Activated CD8-positive, alpha-beta memory T cell treated with anti-CD3 and anti-CD28 coated beads, Interleukin-2, amount 50 U/mL, for 4 hours (primary cell): ENCODE measurements at regions not wholly inside any gene's neighbourhood (a gene's known extent, or its start where the extent isn't known, plus 50 kb on each side); places are given as distances from the start of the nearest gene placed in this dataset.

Experiments
- DNase-seq: peaks from one replicate; pipeline ENCODE4 v3.0.0-alpha.2; 2020

- DNase-seq, result no peak
Measured at GRCh38 chr2:219772103-219772635, 144.7 kb downstream of the SLC4A3 start.

DNA sequence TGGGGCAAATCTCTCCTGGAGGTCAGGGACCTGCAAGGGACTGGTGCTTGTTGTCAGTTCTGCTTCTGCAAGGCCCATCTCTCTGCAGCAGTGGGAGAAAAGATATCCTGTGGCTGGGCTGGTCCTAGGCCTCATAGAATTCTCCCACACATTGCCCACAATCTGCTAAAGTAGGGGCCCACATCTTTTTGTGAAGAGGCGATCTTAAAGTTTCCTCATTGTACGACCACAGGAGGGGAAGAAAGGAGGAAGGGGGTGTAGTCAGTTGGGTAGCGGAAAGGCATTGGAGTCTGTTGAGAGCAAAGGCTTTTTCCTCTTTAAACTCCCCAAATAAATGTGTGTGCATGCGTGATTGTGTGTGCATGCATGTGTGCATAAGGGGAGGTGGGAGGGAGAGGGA is 145.3 kb downstream of the SLC4A3 start:
- no peak for DNase-seq

DNA sequence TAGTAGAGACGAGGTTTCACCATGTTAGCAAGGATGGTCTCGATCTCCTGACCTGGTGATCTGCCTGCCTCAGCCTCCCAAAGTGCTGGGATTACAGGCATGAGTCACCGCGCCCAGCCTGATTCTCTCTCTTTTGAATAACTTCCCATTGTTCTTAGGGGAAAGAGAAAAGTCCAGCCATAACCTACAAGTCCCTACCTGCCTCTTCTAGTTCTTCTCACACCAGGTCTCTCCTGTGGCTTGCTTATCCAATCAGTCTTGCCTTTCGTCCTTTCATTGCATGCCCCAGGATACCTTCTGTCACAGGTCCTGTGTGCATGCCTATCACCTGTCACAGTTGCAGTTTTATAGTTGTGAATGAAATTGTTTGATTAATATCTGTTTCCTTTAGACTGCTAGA is 148.1 kb downstream of the SLC4A3 start:
- no peak for DNase-seq

- DNase-seq, result no peak
Measured at GRCh38 chr2:219777388-219777787, 150.0 kb downstream of the SLC4A3 start.

- no peak for DNase-seq
Measured at GRCh38 chr2:219778189-219778588, 150.8 kb downstream of the SLC4A3 start.

DNA sequence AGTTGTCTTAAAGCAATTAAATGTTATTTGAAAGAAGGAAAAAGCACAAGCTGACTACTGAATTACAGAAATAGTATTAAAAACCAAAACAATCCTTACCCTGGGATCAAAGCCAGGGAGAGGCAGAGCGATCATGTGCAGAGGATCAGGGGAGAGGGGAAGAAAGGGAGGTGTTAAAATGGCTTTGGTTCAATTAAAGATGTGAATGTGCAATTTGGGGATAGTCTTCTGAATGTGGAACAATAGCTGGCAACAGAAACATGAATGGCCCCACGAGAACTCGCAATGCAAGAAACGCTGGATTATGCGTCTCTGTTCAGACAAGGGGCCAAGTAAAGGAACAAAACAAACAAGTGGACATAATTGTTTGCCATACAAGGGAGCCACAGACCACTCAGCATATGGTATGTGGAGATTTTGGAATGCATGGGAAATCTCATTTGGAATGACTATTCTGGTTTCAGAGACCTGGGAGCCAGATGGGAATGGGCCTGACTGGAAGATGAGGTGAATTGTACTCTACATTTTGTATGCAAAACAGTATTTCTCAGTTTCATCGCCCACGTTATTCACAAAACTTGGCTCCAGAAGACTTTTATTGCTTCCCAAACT is 155.4 kb downstream of the SLC4A3 start:
- no peak for DNase-seq

DNA sequence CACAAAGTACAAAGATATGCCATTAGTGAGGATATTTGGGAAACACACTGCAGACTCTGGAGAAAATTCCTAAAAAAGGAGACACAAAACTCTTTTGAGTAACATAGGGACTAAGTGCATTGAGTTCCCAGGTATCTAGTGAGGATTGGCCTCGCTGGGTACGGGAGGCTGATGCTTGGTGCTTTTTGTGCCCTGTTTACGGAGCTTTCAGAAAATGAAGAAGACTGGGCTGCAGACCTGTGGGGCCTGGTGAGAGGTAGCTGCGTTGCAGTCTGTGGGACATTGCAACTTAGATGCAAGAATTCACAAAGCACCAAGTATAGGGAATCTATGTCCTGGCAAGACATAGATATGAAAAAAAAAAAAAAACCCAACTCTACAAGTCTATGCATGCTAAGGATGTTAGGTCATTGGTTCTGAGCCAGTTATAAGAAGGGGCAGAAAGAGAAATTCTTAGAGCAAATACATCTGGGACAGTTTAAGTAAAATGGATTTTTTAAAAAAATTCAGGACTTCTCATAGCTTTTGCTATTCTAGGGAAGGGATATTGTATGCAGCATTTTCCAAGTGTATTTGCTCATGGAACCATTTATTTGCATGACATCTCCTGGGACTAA is 156.0 kb downstream of the SLC4A3 start:
- DNase-seq, result no peak

DNA sequence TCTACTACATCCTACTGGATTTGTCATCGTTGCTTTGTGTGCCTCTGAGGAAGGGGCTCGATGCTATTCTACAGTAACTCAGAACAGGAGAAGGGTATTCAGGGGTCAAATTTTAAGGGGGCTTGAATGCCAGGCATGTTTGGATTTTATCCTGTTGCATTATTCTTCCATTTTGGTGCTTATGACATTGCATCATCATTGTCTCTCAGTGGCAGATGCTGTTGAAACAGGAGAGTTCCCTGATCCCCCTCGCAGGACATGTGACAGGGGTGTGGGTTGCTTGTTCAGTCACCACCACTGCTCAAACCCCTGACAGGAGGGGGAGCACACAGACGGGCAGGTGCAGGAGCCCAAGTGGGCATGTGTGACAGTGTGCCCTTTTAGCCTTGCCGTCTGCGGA is 156.7 kb downstream of the SLC4A3 start:
- DNase-seq, result no peak

- no peak for DNase-seq
Measured at GRCh38 chr2:219789476-219789875, 162.0 kb downstream of the SLC4A3 start.

DNA sequence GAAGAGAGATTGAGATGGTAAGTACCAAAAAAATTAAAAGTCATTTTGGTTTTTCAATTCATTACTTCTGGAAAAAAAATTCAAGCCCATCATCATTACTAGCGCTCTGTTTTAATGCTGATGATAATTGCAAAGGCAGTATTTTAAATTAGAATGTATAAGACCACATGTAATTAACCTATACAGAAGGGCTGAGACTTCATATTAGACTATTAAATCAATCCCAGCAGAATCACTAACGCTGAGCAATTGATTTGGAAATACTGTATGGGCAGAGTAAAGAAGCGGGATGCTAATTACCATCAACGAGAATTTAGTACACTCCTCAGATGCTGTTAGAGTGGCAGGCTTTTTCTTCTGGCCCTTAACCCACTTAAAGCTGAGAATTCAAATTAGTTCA is 165.0 kb downstream of the SLC4A3 start:
- no peak for DNase-seq

DNA sequence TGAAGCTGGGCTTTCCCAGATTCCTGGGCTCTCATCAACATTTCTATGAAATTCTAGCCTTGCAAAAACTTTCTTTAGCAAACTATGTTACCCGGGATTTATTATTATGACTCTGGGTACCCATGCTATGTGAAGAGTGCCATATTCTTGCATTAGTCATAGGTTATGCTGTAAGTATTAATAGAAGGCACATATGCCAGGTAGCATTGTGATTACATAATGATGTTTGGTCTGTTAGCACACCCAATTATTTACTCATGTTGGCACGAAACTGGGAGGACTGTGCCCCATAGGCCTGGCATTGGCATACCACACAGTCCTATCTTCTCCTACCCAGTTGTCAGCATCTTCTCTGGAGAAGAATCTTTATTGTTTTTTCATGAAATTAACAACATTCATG is 171.0 kb downstream of the SLC4A3 start:
- DNase-seq, result no peak

GRCh38 chr2:219803294-219803693 is 175.9 kb downstream of the SLC4A3 start:
- DNase-seq, result no peak

GRCh38 chr2:219810895-219811294 is 183.5 kb downstream of the SLC4A3 start:
- DNase-seq, result no peak

DNA sequence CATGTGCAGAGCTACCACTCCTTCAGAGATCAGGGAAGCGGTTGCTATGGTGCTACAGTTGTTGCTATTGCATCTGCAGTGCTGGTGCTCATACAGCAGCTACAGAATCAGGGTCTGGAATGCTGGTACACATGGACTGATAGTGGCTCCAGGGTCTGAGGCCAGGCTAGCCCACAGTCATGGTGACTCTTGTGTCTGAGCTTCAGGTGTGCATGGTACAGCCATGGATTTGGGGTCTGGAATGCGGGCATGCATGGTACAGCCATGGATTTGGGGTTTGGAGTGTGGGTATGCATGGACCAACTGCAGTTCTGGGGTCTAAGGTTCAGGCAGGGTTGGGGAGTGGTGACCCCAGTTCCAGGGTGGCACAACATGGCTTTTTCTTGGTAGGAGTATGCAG is 185.2 kb downstream of the SLC4A3 start:
- DNase-seq, result no peak

DNA sequence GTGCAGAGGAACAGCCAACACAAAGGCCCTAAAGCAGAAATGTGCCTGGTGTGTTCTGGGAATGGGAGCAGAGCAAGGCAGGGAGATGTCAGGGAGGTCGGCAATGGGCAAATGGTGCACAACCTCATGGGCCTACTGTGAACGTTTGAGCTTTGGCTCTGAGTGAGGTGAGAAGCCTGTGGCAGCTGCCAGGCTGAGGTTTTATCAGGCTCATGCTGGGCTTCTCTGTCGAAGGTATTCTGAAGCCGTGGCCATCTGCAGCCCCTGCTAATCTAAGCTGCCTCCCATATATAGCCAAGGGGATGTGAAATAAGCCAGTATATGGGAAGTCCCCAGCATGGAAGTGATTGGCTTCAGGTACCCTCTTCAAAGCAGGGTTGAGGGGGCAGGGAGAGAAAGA is 193.3 kb downstream of the SLC4A3 start:
- DNase-seq, result no peak

GRCh38 chr2:219823574-219823973 is 196.1 kb downstream of the SLC4A3 start:
- DNase-seq, result no peak

GRCh38 chr2:219824996-219825395 is 197.6 kb downstream of the SLC4A3 start:
- DNase-seq, result no peak

GRCh38 chr2:219828127-219828526 is 200.7 kb downstream of the SLC4A3 start:
- DNase-seq, result no peak

GRCh38 chr2:219829667-219830352 is 202.4 kb downstream of the SLC4A3 start:
- DNase-seq, result no peak

DNA sequence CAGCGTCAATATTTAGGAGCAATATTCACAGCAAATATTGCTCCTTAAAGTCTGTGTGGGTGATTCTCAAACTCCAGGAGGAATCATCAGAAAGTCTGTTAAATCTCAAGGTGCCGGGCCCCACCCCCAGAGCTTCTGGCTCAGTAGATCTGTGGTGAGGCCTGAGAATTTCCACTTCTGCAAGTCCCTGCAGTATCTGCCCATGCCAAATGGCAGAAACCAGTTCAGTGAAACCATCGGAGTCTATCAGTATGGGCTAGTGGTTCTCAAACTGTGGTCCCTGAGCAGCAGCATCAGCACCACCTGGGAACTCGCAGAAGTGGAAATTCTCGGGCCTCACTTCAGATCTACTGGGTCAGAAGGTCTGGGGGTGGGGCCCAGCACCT is 202.9 kb downstream of the SLC4A3 start:
- no peak for DNase-seq

GRCh38 chr2:219831957-219832356 is 204.5 kb downstream of the SLC4A3 start:
- DNase-seq, result no peak

GRCh38 chr2:219832904-219833303 is 205.5 kb downstream of the SLC4A3 start:
- no peak for DNase-seq

- no peak for DNase-seq
Measured at GRCh38 chr2:219835493-219835892, 208.1 kb downstream of the SLC4A3 start.

DNA sequence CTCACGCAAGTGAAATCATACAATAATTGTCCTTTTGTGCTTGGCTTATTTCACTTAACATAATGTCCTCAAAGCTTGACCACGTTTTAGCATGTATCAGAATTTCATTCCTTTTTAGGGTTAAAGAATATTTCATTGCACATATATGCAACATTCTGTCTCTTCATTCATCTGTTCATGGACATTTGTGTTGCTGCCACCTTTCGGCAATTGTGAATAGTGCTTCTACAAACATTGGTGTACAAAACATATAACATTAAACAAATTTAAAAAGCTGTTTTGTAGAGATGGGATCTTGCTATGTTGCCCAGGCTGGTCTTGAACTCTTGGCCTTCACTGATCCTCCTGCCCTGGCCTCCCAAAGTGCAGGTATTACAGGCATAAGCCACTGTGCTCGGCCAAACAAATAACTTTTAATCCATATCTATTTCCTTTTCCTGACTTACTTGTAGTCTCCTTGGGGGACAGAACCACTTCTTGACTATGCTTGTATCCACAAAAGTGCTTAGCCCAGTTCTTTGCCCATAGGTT is 209.3 kb downstream of the SLC4A3 start:
- no peak for DNase-seq
